Dermis blood vessel endothelial cell (primary cell): ENCODE measurements at regions not wholly inside any gene's neighbourhood (a gene's known extent, or its start where the extent isn't known, plus 50 kb on each side); places are given as distances from the start of the nearest gene placed in this dataset.
"Not testable (repeated sequence)": the region's sequence is repeated elsewhere in the genome, so short reads cannot be mapped to it uniquely, and the experiment has no call there.

Experiments
- DNase-seq: peaks from one replicate; pipeline ENCODE4 v3.0.0; 2010

DNA sequence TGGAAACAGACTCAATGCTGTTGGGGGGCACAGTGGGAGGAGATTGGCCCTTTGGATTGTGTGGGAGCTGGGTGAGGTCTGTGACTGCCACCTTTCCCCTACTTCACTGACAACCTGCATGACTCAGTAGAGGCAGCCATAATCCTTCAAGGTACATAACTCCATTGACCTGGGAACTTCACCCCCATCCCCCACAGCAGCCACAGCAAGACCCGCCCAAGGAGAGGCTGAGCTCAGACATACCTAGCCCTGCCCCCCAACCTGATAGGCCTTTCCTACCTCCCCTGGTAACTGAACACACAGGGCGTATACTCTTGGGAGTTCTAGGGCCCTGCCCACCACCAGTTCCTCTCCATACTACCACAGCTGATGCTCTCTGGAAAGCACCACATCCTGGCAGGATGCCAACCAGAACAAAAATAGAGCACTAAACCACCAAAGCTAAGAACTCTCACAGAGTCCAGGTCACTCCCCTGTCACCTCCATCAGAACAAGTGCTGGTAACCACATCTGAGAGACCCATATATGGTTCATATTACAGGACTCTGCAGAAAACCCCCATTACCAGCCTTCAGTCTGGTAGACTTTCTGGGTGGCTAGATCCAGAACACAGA is 703.9 kb downstream of the FSCB start:
- no peak for DNase-seq

DNA sequence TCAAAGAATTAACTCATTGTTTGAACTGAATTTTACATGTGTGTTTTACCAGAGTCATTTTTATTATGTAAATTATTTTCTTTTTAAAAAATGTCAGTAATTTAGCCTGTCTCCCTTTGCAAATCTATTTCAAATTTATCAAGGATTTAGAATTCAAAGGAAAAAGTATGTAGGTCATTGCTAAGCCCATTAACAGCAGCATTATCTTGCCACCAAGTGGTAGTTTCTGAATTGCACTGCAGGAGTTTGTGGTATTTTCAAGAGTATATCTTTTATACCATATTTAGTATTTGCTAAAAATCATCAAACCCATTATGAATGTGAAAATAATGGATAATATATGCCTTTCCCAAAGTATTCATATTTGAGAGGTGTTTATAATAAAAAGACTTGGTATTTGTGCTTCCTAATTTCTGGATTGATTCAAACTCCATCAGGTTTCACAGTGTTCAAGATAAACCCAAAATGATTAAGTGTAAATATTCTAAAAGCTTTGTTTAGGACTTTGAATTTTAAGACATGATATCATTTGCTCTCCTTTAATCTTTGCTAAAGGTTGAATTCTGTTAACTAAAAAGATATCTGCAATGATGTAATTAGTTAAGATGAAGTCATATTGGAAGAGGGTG is 711.4 kb downstream of the FSCB start:
- no peak for DNase-seq

DNA sequence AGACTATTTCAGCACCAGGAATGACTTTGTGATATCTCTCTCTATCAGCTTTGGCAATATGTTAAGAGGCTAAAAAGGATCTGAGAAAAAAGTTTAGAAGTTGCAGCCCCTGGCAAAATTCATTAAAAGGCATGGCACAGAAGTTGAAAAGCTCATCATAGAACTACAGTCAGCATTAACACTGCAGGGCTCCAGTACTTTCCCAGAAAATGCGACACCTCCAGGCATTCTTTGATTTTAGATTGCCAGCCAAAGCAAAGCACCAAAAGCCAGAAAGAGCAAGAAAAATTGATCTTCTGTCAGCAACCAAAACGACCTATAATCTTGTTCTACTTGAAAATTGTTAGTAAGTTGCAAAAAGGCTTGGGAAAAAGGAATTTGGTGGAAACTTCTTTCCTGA is 713.5 kb downstream of the FSCB start:
- no peak for DNase-seq

DNA sequence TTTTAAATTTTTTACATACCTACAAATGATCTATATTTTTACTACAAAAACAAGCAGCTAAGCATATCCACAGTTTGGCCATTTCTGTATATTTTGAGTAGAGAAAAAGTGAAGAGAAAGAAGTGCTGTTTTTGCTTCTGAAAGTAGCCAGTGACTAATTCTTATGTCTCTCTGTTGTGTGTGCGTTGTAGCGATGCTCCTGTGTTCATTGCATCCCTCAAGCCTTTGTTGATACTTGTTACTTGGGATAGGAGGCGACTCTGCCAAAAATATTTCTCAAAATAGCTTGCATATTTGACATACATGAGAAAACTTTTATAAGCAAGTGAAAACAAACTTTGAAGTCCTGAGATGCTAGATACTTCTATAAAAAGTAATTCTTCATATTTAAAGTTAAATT is 714.1 kb downstream of the FSCB start:
- no peak for DNase-seq

DNA sequence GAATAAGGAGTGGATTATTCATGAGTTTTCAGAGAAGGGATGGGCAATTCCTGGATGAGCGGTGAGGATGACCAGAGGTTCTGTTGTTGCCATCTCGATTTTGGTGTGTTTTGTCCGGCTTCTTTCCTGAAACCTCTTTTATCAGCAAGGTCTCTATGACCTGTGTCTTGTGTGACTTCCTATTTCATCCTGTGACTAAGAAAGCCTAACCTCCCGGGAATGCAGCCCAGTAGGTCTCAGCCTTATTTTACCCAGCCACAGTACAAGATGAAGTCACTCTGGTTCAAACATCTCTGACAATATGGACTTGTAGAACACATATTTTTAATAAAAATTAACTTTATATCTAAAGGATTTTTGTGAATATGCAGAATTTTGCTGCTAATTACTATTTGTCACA is 716.4 kb downstream of the FSCB start:
- no peak for DNase-seq

DNA sequence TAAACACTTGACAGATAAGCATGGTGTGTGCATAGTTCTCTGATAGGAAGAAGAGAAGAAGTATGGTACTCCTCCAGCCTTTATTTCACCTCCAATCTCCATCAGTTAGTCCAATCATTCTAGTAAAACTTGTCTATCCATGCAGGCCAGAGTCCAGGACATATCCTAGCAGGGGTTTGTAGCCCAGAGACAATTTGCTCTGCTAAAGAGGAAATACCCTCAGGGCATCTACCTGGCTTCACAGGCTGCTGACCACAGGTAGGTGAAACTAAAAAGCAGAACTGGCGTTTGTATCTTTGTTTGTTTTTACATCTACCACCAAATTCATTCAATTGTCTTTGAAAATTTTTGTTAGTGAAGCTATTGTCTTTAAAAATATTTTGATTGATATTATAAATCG is 717.6 kb downstream of the FSCB start:
- no peak for DNase-seq

DNA sequence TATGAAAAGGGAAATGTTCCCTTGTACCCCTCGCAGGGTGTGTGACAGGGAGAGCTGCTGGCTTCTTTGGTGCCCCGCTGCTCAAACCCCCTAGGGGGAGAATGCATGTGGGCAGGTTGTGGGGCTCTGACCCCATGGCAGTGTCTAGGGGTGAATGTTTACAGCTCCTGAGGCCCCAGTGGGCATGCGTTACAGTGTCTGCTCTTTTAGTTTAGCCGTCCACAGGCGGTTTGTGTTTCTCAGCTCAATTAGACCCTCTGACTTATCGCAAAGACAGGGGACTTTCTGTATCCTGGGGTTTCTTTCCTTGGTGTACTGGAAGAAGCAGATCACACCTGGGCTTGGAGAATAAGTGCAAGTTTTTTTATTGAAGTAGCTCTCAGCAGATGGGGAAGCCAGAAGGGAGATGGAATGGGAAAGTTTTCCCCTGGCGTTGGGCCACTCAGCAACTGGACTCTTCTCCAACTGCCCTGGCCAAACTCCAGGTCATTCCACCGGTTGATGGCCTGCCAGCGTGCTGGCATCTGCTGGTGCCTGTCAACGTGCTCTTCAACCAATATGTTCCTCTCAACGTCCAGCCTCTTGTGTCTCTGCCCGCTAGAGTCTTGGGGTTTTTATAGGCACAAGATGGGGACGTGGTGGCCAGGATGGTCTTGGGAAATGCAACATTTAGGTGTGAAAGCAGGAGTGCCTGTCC is 720.9 kb downstream of the FSCB start:
- DNase-seq: no peak

DNA sequence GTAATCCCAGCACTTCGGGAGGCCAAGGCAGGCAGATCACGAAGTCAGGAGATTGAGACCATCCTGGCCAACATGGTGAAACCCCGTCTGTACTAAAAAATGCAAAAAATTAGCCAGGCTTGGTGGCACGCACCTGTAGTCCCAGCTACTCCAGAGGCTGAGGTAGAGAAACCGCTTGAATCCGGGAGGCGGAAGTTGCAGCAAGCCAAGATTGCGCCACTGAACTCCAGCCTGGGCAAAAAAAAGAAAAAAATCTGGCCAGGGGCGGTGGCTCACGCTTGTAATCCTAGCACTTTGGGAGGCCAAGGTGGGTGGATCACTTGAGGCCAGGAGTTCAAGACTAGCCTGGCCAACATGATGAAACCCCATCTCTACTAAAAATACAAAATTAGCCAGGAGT is 722.7 kb downstream of the FSCB start:
- not testable (repeated sequence) for DNase-seq

DNA sequence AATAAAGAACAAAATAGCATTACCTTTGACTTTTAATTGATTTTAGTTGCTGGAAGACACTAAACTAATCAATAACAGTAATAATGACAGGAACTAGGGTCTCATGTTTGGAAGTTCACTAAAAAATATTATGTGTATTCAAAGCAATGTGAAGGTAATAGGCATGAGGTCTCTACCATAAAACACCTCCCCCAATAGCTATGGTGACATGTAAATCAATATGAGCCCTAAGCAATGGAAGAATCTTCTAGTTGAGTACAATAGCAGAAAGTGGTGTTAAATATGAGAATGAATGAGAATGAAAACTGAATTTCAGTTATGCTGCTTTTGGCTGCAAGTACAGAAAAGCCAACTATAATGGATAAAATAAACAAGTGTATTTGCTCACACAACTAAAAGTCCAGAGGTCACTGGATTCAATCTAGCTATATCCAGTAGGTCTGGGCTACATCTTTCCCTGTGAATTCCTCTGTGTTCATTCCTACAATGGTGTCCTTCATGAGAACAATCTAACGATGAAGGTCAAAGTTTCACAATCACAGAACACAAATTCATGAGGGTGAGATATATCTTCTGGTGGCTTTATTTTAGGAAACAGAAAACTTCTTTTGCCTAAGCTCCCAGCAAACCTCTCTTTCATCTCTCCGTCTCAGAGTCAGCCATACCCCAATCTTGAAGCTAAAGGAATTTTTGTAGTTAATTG is 728.0 kb downstream of the FSCB start:
- no peak for DNase-seq

DNA sequence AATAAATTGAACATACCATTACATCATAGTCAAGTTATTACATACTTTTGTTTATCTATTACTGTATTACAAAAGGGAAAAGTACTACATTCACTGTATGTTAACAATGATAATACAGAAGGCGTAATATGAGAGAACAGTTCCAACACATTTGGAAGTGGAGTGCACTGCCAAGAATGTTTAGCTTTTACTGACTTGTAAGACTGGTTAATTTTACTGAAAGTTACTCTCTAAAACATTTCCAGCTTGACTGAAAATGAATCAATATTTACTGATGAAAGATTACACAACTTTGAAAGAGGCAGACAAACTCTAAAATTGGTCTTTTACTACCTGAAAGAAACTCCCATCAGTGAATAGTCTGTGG is 728.5 kb downstream of the FSCB start:
- DNase-seq: no peak

DNA sequence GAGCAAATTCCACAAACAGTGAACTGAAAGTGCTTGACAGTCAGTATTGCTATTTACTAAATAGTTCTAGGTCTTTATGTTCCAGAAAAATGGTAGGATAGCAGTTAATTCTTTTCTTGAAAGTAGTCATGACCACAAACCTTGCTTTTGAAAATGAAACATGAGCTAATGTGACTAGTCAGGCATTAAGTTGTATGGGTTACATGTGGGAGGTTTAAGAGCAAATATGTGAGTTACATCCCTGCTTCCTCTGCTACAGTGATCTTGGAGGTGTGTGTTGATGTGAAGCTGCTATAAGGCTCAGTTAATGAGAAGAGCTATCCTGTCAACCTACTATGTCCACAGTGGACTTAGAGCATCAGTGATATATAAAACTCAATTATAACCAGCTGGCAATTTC is 741.6 kb downstream of the FSCB start:
- DNase-seq: no peak

DNA sequence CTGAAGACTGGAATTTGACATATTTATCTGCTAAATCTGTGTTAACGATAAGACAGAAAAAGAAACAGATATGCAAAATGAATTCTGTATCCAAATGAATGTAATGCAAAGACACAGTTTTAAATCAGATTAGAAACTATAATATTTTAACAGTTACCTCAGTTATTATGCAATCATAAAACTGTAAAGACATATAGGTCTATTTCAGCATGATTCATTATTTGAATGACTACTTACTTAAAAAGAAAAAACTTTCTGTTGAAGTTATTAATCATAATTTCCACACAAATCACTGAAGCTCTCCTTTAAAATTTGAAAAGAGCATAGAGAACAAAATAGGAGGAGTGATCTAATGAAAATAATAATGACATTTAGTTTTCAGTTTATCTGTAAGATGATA is 742.6 kb downstream of the FSCB start:
- DNase-seq: no peak

DNA sequence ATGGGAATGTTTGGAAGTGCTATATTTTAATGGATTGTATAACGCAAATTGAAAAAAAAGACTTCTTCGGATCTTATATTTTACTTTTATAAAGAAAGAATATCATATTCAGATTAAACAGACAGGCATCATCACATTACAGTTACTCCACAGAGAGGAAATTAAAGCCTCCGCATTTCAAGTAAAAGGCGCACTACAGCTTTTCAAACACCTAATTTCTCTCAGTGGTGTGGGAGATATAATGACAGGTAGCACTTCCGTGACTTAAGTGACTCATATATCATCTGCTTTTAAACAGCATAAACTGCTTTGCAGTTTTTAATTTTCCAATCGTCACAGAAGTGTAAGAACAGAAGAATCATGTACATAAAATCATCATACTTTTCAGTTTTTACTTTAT is 751.4 kb downstream of the FSCB start:
- DNase-seq: no peak

DNA sequence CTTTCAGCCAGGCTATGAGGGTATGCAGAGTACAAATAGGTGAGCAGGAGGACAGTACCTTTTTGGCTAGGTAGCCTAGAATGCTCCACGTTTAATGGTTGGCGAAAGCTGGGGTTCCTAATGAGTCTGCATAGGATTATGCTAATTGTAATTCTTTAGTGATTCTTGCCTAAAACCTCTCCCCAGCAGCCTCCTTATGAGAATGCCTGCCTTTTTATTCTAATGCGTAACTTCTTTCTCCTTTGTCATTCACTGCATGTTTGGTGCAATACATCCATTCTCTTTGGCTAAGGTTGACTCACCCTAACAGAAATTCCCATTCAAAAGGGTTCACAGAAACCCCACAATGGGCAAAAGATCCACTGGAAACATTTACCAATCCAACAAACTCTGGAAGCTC is 752.2 kb downstream of the FSCB start:
- no peak for DNase-seq

DNA sequence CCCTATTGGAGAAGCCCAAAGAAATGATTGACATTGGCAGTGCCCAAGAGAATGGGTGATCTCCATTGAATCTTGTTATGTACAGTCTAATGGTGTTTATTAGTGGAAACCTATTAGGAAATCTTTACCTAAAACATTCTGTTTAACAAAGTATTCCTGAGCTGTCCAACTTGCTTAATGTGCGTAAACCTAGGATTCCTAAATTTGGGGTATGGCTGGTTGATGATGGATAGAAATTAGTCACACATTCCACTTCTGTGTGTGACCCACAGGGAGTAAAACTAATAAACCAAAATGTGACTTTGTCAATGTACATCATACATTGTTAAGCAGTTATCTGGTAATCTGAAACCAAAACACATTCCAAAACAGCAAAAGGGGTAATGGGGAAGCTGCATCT is 761.3 kb downstream of the FSCB start:
- DNase-seq: no peak

DNA sequence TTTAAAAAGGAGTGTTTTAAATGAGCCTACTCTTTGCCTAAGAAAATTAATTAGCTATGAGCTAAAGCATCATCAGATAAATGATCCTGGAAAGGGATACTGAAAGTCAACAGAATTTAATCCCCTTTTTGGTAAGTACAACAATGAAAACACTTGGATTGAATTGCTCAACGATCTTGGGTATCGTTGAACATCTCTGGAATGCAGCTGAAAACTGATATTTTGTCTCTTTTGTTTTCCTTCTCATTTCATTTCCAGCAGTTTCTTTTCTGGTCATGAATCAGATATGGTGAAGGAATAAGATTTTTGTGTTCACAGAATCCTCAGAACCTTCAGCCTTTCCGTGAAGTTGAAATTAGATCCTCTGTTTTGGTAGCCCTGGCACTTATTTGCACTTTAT is 771.2 kb downstream of the FSCB start:
- DNase-seq: no peak

DNA sequence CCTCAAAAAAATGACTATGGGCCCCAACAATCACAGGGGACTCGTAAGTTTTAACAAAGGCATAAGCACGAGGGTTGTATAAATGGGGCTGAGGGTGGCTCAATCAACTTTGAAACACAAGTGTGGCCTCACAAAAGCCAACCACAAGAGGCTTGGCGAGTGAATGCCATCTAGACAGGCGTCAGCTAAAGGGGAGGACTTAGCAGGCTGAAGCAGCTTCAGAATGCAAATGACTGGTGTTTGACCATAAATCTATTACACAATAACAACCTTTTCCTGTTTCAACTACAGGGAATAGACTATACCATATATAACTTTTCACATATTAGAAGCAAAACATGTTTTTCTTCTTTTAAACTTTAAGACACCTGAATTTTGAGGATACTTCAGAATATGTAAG is 777.9 kb downstream of the FSCB start:
- DNase-seq: no peak

DNA sequence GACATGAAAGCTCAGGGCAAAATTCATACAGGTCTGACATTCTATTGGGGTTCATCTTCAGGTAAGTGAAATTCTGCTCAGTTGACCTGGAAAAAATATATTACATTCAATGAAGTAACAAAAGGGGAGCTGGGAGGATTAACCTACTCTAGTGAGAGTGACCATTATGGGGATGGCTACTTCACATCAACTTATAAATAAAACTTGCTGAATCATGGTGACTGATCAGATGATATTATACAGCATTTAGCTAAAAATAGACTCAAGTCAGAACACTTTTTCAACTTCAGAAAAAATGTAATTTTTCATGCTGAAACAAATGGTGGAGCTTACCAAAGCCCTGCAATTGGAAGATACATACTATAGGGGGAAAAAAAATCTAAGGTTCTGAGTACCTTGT is 800.2 kb downstream of the FSCB start:
- DNase-seq: no peak

DNA sequence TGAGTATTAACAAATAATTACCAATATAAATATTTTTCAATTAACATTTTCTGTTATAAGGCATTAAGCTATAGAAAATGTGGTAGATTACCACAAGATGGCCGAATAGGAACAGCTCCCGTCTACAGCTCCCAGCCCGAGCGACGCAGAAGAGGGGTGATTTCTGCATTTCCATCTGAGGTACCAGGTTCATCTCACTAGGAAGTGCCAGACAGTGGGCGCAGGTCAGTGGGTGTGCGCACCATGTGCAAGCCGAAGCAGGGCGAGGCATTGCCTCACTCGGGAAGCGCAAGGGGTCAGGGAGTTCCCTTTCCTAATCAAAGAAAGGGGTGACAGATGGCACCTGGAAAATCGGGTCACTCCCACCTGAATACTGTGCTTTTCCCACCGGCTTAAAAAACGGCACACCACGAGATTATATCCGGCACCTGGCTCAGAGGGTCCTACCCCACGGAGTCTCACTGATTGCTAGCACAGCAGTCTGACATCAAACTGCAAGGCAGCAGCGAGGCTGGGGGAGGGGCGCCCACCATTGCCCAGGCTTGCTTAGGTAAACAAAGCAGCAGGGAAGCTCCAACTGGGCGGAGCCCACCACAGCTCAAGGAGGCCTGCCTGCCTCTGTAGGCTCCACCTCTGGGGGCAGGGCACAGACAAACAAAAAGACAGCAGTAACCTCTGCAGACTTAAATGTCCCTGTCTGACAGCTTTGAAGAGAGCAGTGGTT is 808.4 kb downstream of the FSCB start:
- DNase-seq: not testable (repeated sequence)

DNA sequence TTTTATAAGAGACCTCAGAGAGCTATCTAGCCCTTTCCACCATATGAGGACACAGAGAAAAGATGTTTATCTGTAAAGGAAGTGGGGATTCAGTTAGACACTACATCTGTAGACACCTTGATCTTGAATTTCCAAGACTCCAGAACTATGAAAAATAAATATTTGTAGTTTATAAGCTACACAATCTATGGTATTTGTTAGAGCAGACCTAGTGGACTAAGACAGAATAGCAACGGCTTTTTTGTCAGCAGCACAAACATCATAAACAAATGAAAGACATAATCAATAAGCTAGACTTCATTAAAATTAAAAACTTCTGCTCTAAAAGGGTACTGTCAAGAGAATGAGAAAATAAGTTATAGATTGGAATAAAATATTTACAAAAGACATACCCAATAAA is 810.1 kb downstream of the FSCB start:
- DNase-seq: no peak

DNA sequence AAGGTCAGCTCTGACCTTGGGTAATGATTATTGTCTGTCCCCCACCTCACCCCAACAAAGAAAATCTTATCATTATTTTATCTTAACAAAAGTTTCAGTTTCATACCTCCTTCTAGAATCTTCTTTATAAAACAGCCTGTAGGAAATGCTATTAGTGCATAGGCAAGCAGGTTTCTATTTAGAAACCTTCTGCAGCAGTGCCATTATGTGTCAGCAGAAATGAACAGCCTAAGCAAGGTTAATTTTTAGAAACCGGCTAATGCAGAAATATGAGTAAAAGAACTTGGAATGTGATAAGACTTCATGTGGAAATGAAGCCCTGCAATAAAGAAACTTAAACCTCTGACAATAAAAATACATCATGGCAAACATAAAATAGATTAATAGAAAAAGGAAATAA is 814.4 kb downstream of the FSCB start:
- no peak for DNase-seq

DNA sequence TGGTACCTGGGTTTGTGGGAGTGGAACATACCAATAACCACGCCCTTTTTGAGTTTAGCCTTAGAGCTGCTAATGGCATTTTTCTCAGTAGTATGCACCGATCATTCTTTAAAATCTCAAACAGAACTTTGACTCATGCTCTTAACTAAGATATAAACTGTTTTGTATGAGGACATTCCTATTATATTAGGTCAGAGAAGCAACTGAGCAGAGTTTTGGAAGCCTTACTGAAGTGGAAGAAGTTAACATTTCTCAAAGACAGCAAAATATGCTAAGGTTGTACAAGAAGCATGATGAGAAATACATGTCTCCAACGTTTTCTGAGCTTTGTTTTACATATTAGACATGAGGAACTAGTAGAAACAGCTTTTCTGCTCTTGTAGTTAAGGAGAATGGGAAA is 819.2 kb downstream of the FSCB start:
- DNase-seq: no peak

DNA sequence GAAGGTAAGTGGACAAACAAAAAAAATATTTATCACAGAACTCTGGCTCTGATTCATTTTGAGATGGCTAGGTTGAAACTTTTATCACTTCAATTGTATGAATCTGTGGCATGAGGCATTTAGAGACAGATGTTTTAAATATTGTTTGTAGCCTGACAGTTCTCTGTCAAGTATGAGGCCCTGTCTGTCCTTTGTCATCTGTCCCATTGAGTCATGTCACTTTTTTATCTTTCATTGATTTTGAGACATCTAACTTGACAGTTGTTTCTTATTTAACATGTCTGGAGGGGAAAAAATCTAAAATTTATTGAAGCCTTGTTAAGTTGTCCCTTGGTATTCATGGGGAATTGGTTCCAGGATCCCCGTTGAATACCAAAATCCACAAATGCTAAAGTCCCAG is 829.5 kb downstream of the FSCB start:
- DNase-seq: no peak
